ENCODE measurements at regions not wholly inside any gene's neighbourhood (a gene's known extent, or its start where the extent isn't known, plus 50 kb on each side); places are given as distances from the start of the nearest gene placed in this dataset.

DNA sequence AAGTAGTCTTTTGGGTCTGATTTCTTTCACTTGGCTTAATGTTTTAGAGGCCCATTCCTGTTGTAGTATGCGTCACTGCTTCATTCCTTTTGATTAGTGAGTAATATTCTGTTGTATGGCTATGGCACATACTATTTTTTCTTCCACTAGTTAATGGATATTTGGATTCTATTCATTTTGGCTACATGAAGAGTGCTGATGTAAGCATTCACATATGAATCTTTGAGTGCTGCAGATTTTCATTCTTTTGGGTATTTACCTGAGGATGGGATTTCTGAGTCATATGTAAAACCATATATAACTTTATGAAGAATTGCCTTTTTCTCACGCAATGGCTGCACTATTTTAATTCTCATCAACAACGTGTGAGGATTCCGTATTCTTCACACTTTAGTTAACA lies 113.6 kb downstream of the AHSP start:
- TF ChIP-seq, protein P1, sequence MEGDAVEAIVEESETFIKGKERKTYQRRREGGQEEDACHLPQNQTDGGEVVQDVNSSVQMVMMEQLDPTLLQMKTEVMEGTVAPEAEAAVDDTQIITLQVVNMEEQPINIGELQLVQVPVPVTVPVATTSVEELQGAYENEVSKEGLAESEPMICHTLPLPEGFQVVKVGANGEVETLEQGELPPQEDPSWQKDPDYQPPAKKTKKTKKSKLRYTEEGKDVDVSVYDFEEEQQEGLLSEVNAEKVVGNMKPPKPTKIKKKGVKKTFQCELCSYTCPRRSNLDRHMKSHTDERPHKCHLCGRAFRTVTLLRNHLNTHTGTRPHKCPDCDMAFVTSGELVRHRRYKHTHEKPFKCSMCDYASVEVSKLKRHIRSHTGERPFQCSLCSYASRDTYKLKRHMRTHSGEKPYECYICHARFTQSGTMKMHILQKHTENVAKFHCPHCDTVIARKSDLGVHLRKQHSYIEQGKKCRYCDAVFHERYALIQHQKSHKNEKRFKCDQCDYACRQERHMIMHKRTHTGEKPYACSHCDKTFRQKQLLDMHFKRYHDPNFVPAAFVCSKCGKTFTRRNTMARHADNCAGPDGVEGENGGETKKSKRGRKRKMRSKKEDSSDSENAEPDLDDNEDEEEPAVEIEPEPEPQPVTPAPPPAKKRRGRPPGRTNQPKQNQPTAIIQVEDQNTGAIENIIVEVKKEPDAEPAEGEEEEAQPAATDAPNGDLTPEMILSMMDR (conservative IDR thresholded peaks at IDR 0.05; ENCODE audit: low read depth, low read length) = no peak
- TF ChIP-seq EZH2 (IDR thresholded peaks at IDR 0.05; ENCODE audit: borderline replicate concordance, low read depth, low read length, poor library complexity, severe bottlenecking) = no peak

All from A673 (cell line).